ENCODE measurements at regions not wholly inside any gene's neighbourhood (a gene's known extent, or its start where the extent isn't known, plus 50 kb on each side); places are given as distances from the start of the nearest gene placed in this dataset.

- POLR2A ChIA-PET, result no interaction called here
- TF ChIP-seq CTCF (IDR thresholded peaks at IDR 0.05; ENCODE audit: low read depth, low read length), result no peak
- no peak for DNase-seq (ENCODE audit: low read depth, low spot score)
- H3K27me3 ChIP-seq (ENCODE audit: control insufficient read depth, insufficient read depth, low read length), result peaks cover 6% of the 10 kb centered on the region
- no peaks in the 10 kb centered on the region for H3K9me3 ChIP-seq (ENCODE audit: control insufficient read depth, insufficient read depth, low read length)
- no peak overlapping the region for H3K27ac ChIP-seq (ENCODE audit: low read depth, low read length)
- CTCF ChIA-PET, result interaction anchor here (0.6 to 6.4 kb wide), 3 partner anchors 8 to 213 kb away, joined by 6 to 41 read pairs (median 25); no protein-coding TSS in a partner anchor
- no peak overlapping the region for H3K4me3 ChIP-seq (ENCODE audit: low read depth, low read length)
These were observed 158.0 kb upstream of the CCND2 start for GRCh38 chr12:4115570-4115969.

- ChIA-PET POLR2A (no interaction called here), CTCF (interaction anchor here (0.6 to 6.4 kb wide), 3 partner anchors 8 to 214 kb away, joined by 6 to 41 read pairs (median 25); no protein-coding TSS in a partner anchor)
- Histone ChIP-seq H3K27me3 (ENCODE audit: control insufficient read depth, insufficient read depth, low read length) (peaks cover 6% of the 10 kb centered on the region), H3K9me3 (ENCODE audit: control insufficient read depth, insufficient read depth, low read length) (no peaks in the 10 kb centered on the region), H3K27ac (ENCODE audit: low read depth, low read length) (no peak overlapping the region), H3K4me3 (ENCODE audit: low read depth, low read length) (no peak overlapping the region)
- no peak for TF ChIP-seq CTCF (IDR thresholded peaks at IDR 0.05; ENCODE audit: low read depth, low read length)
- DNase-seq (ENCODE audit: low read depth, low spot score), result no peak
These were observed 158.6 kb upstream of the CCND2 start for GRCh38 chr12:4114986-4115385.

GRCh38 chr12:4112734-4113325 is 160.7 kb upstream of the CCND2 start:
- Histone ChIP-seq H3K27ac (ENCODE audit: low read depth, low read length) (no peak overlapping the region), H3K27me3 (ENCODE audit: control insufficient read depth, insufficient read depth, low read length) (peaks cover 6% of the 10 kb centered on the region), H3K9me3 (ENCODE audit: control insufficient read depth, insufficient read depth, low read length) (no peaks in the 10 kb centered on the region), H3K4me3 (ENCODE audit: low read depth, low read length) (no peak overlapping the region)
- no peak for DNase-seq (ENCODE audit: low read depth, low spot score)
- ChIA-PET CTCF (interaction anchor here (1.2 to 6.4 kb wide), 2 partner anchors 75 to 164 kb away, joined by 4 to 41 read pairs; no protein-coding TSS in a partner anchor), POLR2A (no interaction called here)
- no peak for TF ChIP-seq CTCF (IDR thresholded peaks at IDR 0.05; ENCODE audit: low read depth, low read length)

GRCh38 chr12:4112290-4112689 is 161.3 kb upstream of the CCND2 start:
- ChIA-PET POLR2A (no interaction called here), CTCF (interaction anchor here (6.4 kb wide), 1 partner anchor 164 kb away, joined by 41 read pairs; no protein-coding TSS in a partner anchor)
- TF ChIP-seq CTCF (IDR thresholded peaks at IDR 0.05; ENCODE audit: low read depth, low read length), result no peak
- Histone ChIP-seq H3K9me3 (ENCODE audit: control insufficient read depth, insufficient read depth, low read length) (no peaks in the 10 kb centered on the region), H3K4me3 (ENCODE audit: low read depth, low read length) (no peak overlapping the region), H3K27me3 (ENCODE audit: control insufficient read depth, insufficient read depth, low read length) (peaks cover 6% of the 10 kb centered on the region), H3K27ac (ENCODE audit: low read depth, low read length) (no peak overlapping the region)
- no peak for DNase-seq (ENCODE audit: low read depth, low spot score)

GRCh38 chr12:4111010-4111409 is 162.6 kb upstream of the CCND2 start:
- DNase-seq (ENCODE audit: low read depth, low spot score), result no peak
- TF ChIP-seq CTCF (IDR thresholded peaks at IDR 0.05; ENCODE audit: low read depth, low read length), result no peak
- no peak overlapping the region for H3K27ac ChIP-seq (ENCODE audit: low read depth, low read length)
- POLR2A ChIA-PET, result no interaction called here
- no peak overlapping the region for H3K4me3 ChIP-seq (ENCODE audit: low read depth, low read length)
- no peaks in the 10 kb centered on the region for H3K9me3 ChIP-seq (ENCODE audit: control insufficient read depth, insufficient read depth, low read length)
- H3K27me3 ChIP-seq (ENCODE audit: control insufficient read depth, insufficient read depth, low read length), result peaks cover 6% of the 10 kb centered on the region
- CTCF ChIA-PET, result interaction anchor here (0.6 to 6.4 kb wide), 2 partner anchors 166 to 889 kb away, joined by 3 to 41 read pairs; no protein-coding TSS in a partner anchor

Data from AG04450 (cell line).